HFFc6 (cell line): ENCODE measurements at regions not wholly inside any gene's neighbourhood (a gene's known extent, or its start where the extent isn't known, plus 50 kb on each side); places are given as distances from the start of the nearest gene placed in this dataset.

Experiments used
- DNase-seq: peaks from one replicate; pipeline ENCODE4 v3.0.0-alpha.2; 2018
- H3K27ac Mint-ChIP-seq: 2 replicates; pipeline ENCODE4 v1.8.0; 2020; ENCODE audit warnings: mild to moderate bottlenecking, mixed read lengths
- H3K27me3 Mint-ChIP-seq: 2 replicates; pipeline ENCODE4 v1.8.0; 2021; ENCODE audit warnings: mild to moderate bottlenecking, moderate library complexity, mixed read lengths; ENCODE audit not compliant: insufficient read depth
- H3K36me3 Mint-ChIP-seq: 2 replicates; pipeline ENCODE4 v1.8.0; 2021; ENCODE audit warnings: low read depth, mixed read lengths
- H3K4me1 Mint-ChIP-seq: 2 replicates; pipeline ENCODE4 v1.8.0; 2020; ENCODE audit warnings: low read depth, mixed read lengths
- H3K4me3 Mint-ChIP-seq: 2 replicates; pipeline ENCODE4 v1.8.0; 2020; ENCODE audit warnings: mild to moderate bottlenecking, moderate library complexity, mixed read lengths
- H3K9me3 Mint-ChIP-seq: 2 replicates; pipeline ENCODE4 v1.8.0; 2020; ENCODE audit warnings: mild to moderate bottlenecking, mixed read lengths
- CTCF ChIP-seq: fragments of 200-600 bp; sonication (generic); IDR thresholded peaks from 2 replicates; pipeline ENCODE4 v1.5.0; 2021; ENCODE audit warnings: antibody characterized with exemption, mild to moderate bottlenecking

- Mint-ChIP-seq H3K9me3 (peaks cover 4% of the 10 kb centered on the region; the same call in 1 of the 2 replicates), H3K4me3 (no peak overlapping the region), H3K36me3 (0 out of 2 replicates have a peak, but pooled peaks cover 4% of the 10 kb centered on the region), H3K4me1 (no peaks in the 10 kb centered on the region), H3K27me3 (no peaks in the 10 kb centered on the region), H3K27ac (no peak overlapping the region)
- DNase-seq = no peak
- TF ChIP-seq CTCF = peak; percentile 25; the same call in 1 of the 2 replicates
These were observed 258.7 kb upstream of the GPC6 start for GRCh38 chr13:92967923-92968322.

- Mint-ChIP-seq H3K4me1 (no peaks in the 10 kb centered on the region), H3K27me3 (no peaks in the 10 kb centered on the region), H3K4me3 (no peak overlapping the region), H3K27ac (no peak overlapping the region), H3K36me3 (peaks cover 4% of the 10 kb centered on the region; the same call in 1 of the 2 replicates), H3K9me3 (peaks cover 4% of the 10 kb centered on the region; the same call in 1 of the 2 replicates)
- no peak for DNase-seq
- TF ChIP-seq CTCF = no peak
These were observed 253.9 kb upstream of the GPC6 start for GRCh38 chr13:92972751-92973150.

GRCh38 chr13:92974905-92975429, 251.6 kb upstream of the GPC6 start:
- Mint-ChIP-seq H3K4me3 (no peak overlapping the region), H3K27ac (no peak overlapping the region), H3K36me3 (peaks cover 4% of the 10 kb centered on the region; the same call in 1 of the 2 replicates), H3K9me3 (peaks cover 4% of the 10 kb centered on the region), H3K27me3 (no peaks in the 10 kb centered on the region), H3K4me1 (no peaks in the 10 kb centered on the region)
- no peak for TF ChIP-seq CTCF
- DNase-seq = no peak

GRCh38 chr13:92976657-92977056, 249.9 kb upstream of the GPC6 start:
- Mint-ChIP-seq H3K27ac (no peak overlapping the region), H3K36me3 (peaks cover 4% of the 10 kb centered on the region; the same call in 1 of the 2 replicates), H3K4me3 (no peak overlapping the region), H3K27me3 (no peaks in the 10 kb centered on the region), H3K4me1 (no peaks in the 10 kb centered on the region), H3K9me3 (peaks cover 9% of the 10 kb centered on the region)
- no peak for DNase-seq
- no peak for TF ChIP-seq CTCF

GRCh38 chr13:92984151-92984550, 242.5 kb upstream of the GPC6 start:
- H3K27ac Mint-ChIP-seq = no peak overlapping the region
- H3K36me3 Mint-ChIP-seq = no peaks in the 10 kb centered on the region
- peaks cover 27% of the 10 kb centered on the region for H3K9me3 Mint-ChIP-seq
- H3K4me1 Mint-ChIP-seq = no peaks in the 10 kb centered on the region
- no peak for TF ChIP-seq CTCF
- H3K4me3 Mint-ChIP-seq = no peak overlapping the region
- DNase-seq = no peak
- H3K27me3 Mint-ChIP-seq = no peaks in the 10 kb centered on the region
